LNCaP clone FGC (cell line): ENCODE measurements at regions not wholly inside any gene's neighbourhood (a gene's known extent, or its start where the extent isn't known, plus 50 kb on each side); places are given as distances from the start of the nearest gene placed in this dataset.

Experiments used
- DNase-seq: peaks from one replicate; pipeline ENCODE4 v3.0.0-alpha.2; 2011; ENCODE audit warnings: low read depth
- H3K4me3 ChIP-seq: 2 replicates; pipeline ENCODE4 v1.5.1; 2011; ENCODE audit warnings: mild to moderate bottlenecking, low read depth, low read length, control low read depth
- TF ChIP-seq, protein P1 (sequence below): IDR thresholded peaks from 2 replicates; pipeline ENCODE4 v1.5.1; 2012; ENCODE audit warnings: mild to moderate bottlenecking; ENCODE audit not compliant: control insufficient read depth, insufficient read depth; ENCODE audit errors: extremely low read depth

DNA sequence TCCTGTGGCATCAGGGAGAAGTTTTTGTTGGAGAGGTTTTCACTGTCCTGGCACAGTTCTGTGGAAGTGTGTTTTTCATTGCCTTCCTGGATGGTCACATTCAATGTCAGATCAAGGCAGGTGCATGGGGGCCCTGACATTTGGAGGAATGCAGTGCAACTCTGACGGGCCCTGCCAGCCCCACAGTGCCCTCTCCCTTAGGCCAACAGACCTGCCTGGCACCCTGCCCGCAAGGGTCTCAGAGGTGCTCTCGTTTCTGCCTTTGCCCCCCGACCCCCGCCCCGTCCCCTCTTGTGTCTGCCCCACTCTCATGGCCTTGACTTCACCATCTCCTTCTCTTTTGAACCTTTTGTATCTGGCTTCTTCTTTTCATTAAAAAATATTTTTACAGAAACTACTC lies 257.2 kb upstream of the HDAC4 start:
- H3K4me3 ChIP-seq: no peak overlapping the region
- TF ChIP-seq, protein P1, sequence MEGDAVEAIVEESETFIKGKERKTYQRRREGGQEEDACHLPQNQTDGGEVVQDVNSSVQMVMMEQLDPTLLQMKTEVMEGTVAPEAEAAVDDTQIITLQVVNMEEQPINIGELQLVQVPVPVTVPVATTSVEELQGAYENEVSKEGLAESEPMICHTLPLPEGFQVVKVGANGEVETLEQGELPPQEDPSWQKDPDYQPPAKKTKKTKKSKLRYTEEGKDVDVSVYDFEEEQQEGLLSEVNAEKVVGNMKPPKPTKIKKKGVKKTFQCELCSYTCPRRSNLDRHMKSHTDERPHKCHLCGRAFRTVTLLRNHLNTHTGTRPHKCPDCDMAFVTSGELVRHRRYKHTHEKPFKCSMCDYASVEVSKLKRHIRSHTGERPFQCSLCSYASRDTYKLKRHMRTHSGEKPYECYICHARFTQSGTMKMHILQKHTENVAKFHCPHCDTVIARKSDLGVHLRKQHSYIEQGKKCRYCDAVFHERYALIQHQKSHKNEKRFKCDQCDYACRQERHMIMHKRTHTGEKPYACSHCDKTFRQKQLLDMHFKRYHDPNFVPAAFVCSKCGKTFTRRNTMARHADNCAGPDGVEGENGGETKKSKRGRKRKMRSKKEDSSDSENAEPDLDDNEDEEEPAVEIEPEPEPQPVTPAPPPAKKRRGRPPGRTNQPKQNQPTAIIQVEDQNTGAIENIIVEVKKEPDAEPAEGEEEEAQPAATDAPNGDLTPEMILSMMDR: no peak
- DNase-seq: no peak

DNA sequence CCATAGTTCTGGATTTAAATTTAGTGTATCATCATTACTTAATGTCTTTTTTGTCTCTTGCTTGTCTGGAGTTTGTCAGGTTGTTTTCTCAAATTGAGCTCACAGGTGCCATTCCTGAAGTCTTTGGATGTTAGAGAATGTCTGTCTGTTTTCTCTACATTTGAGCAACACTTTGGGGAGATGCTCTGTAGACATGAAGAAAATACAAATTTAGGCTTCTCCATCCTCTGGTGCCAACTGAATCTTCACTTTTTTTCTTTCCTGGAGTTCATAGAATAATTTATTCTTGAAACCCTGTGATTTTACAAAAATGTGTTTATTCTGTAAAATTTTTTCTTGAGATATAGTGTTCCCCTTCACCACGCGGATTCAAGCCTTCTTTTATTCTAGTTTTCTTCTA lies 256.4 kb upstream of the HDAC4 start:
- no peak overlapping the region for H3K4me3 ChIP-seq
- TF ChIP-seq, protein P1: no peak
- no peak for DNase-seq

DNA sequence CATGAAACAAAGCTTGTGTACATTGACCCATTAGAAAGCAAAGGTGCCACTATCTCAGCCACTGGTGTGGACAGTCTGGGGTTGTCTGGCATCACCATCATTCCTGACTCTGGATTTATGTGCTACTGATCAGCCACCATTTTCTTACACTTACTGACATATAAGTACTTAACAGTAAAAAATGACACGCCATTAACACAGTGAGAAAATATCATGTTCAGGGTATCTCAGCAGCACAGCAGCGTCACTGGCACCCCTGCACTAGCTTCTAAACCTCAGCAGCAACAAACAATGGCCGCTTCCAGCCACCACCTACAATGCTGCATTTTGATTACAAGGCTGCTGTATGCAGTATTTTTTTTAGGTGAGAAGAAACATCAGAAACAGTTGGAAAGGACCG lies 253.4 kb upstream of the HDAC4 start:
- no peak overlapping the region for H3K4me3 ChIP-seq
- DNase-seq: no peak
- TF ChIP-seq, protein P1: no peak

DNA sequence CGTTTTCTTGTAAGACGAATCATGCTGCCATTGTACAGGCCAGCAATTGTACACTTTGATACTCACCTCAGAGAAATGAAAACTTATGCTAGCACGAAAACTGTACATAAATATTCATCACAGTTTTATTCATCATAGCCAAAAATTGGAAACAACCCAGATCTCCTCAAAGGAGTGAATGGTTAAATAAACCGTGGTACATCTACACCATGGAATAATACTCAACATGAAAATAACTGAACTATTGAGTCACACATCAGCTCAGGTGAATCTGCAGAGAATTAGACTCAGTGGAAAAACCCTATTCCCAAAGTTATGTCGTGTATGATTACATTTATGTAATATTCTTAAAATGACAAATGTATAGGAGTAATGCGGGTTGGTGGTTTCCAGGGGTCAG lies 251.0 kb upstream of the HDAC4 start:
- TF ChIP-seq, protein P1: no peak
- DNase-seq: no peak
- H3K4me3 ChIP-seq: no peak overlapping the region

DNA sequence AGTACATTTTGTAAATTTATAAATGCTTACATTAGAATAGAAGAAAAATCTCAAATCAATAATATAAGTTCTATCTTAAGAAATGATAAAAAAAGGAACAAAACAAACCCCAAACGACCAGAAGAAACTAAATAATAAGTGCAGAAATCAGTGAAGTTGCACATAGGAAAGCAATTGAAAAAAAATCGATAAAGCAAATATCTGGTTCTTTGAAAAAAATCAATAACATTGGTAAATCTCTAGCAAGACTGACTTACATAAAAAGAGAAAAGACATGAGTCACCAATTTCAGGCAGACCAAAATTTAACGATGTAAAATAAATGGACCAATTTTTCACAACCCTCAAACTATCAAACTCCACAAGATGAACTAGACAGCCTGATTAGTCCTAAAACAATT lies 249.9 kb upstream of the HDAC4 start:
- no peak for DNase-seq
- TF ChIP-seq, protein P1: no peak
- no peak overlapping the region for H3K4me3 ChIP-seq

DNA sequence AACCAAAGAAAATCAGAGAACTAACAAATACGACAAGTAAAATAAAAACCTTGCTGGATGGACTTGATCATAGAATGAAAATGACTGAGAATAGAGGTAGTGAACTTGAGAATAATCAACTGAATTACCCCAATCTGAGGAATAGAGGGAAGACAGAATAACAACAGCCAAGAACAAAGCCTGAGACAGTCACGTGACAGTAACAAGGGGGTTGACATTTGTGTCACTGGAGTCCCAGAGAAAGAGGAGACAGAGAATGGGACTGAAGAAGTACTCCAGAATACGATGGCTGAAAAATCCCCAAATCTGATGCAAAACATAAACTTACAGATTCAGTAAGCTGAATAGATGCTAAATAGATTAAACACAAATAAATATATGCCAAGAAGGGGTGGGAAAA lies 248.5 kb upstream of the HDAC4 start:
- TF ChIP-seq, protein P1: no peak
- DNase-seq: no peak
- no peak overlapping the region for H3K4me3 ChIP-seq

DNA sequence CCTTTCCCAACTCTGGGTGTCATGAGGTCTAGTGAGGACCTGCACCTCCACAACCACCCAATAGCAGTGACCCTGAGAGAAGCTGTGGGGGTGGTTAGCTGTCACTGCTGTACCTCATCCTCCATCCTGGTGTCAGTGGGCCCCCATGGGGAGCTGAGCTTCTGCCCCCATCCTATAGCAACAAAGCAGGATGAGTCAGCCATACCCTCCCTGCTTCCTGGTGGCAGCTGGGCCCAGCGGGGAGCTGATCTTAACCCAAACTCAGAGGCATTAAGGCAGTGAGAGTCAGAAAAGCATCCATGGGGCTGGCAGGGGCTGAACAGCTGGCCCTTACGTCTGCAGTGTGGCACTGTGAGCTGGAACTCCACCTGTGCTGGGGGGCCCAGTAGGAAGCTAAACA lies 247.8 kb upstream of the HDAC4 start:
- DNase-seq: no peak
- H3K4me3 ChIP-seq: no peak overlapping the region
- TF ChIP-seq, protein P1: no peak
